PC-9 (cell line): ENCODE measurements at regions not wholly inside any gene's neighbourhood (a gene's known extent, or its start where the extent isn't known, plus 50 kb on each side); places are given as distances from the start of the nearest gene placed in this dataset.

Source experiments
- BruUV-seq: library from RNA; stranded (reverse); fragments of 400-500 nt; replicated peaks from 2 replicates; lab custom pipeline; 2021; lab: Mats Ljungman, UMichigan
- CTCF ChIA-PET: fragments of 300-600 bp; sonication (Branson Sonifier 250); formaldehyde crosslinking; loops from one replicate; lab custom pipeline; 2022; ENCODE audit warnings: antibody characterized with exemption; lab: Charles Lee
- POLR2A ChIA-PET: fragments of 300-600 bp; sonication (Branson Sonifier 250); formaldehyde crosslinking; loops from one replicate; lab custom pipeline; 2022; ENCODE audit warnings: antibody characterized with exemption; ENCODE audit not compliant: unreplicated experiment; lab: Charles Lee
- DNase-seq, 2 experiments: peaks; one replicate each; pipeline versions ENCODE4 v3.0.0 to v3.0.0-alpha.2; 2015 to 2022; ENCODE audit warnings: mixed read lengths in 1 of 2
- H2AFZ ChIP-seq: fragments of 200-600 bp; sonication (generic); 2 replicates; pipeline ENCODE4 v1.8.1; 2017; ENCODE audit warnings: antibody characterized with exemption
- H3F3A ChIP-seq: fragments of 200-600 bp; sonication (generic); 2 replicates; pipeline ENCODE4 v1.8.1; 2017; ENCODE audit warnings: antibody characterized with exemption, mild to moderate bottlenecking, low read depth; ENCODE audit not compliant: insufficient read depth
- H3K27ac ChIP-seq: fragments of 200-600 bp; sonication (generic); 2 replicates; pipeline ENCODE4 v1.6.1; 2016; ENCODE audit warnings: mixed run types
- H3K27me3 ChIP-seq: fragments of 200-600 bp; sonication (generic); 2 replicates; pipeline ENCODE4 v1.6.1; 2016; ENCODE audit warnings: low read depth, mixed run types; ENCODE audit not compliant: insufficient read depth
- H3K36me3 ChIP-seq: fragments of 200-600 bp; sonication (generic); 2 replicates; pipeline ENCODE4 v1.6.1; 2016; ENCODE audit warnings: low read depth, mixed run types
- H3K4me1 ChIP-seq: fragments of 200-600 bp; sonication (generic); replicated peaks from 2 replicates; pipeline ENCODE4 v1.6.1; 2016; ENCODE audit warnings: mixed run types; ENCODE audit not compliant: insufficient read depth
- H3K4me2 ChIP-seq: fragments of 200-600 bp; sonication (generic); 2 replicates; pipeline ENCODE4 v1.6.1; 2017; ENCODE audit warnings: mixed run types
- H3K4me3 ChIP-seq: fragments of 200-600 bp; sonication (generic); 2 replicates; pipeline ENCODE4 v1.6.1; 2016; ENCODE audit warnings: mixed run types
- H3K79me2 ChIP-seq: fragments of 200-600 bp; sonication (generic); 2 replicates; pipeline ENCODE4 v1.6.1; 2017; ENCODE audit warnings: low read depth, mixed run types
- H3K9me2 ChIP-seq: fragments of 200-600 bp; sonication (generic); 2 replicates; pipeline ENCODE4 v1.8.1; 2017; ENCODE audit warnings: mild to moderate bottlenecking; ENCODE audit not compliant: insufficient read depth
- H3K9me3 ChIP-seq: fragments of 200-600 bp; sonication (generic); 2 replicates; pipeline ENCODE4 v1.8.1; 2016; ENCODE audit warnings: low read depth; ENCODE audit not compliant: insufficient read depth
- H4K20me1 ChIP-seq: fragments of 200-600 bp; sonication (generic); 2 replicates; pipeline ENCODE4 v1.8.1; 2017; ENCODE audit not compliant: insufficient read depth
- EZH2 ChIP-seq: fragments of 200-600 bp; sonication (generic); IDR thresholded peaks from 2 replicates; pipeline ENCODE4 v1.8.0; 2017; ENCODE audit warnings: antibody characterized with exemption, low read depth
- intact Hi-C: fragments of 100-400 bp; cut with micrococcal nuclease; formaldehyde crosslinking; loops from one replicate; pipeline ENCODE4 v1.10.0; 2022; ENCODE audit not compliant: unreplicated experiment
- TF ChIP-seq, protein P1 (sequence below): fragments of 200-600 bp; sonication (generic); conservative IDR thresholded peaks from 2 replicates; pipeline ENCODE4 v1.6.1; 2017; ENCODE audit warnings: mixed run types, antibody characterized with exemption, mild to moderate bottlenecking, moderate library complexity

DNA sequence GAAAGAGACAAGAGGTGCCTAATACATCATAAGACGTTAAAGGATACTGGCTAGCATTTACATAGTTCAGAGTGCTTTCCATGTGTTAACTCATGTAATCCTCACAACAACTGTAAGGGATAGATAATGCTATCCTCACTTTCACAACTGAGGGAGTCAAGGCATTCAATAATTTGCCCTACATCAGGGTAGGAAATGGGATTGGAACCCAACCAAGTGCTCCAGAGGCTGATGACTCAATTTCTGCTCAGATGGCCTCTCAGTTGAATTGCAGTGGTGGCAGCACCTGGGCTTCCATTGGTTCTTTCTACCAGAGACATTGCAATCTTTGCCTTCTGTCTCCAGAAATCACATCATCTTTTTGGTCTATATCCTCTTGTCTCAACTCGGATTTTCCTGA lies 232.9 kb downstream of the ETS1 start:
- no peak overlapping the region for H2AFZ ChIP-seq

DNA sequence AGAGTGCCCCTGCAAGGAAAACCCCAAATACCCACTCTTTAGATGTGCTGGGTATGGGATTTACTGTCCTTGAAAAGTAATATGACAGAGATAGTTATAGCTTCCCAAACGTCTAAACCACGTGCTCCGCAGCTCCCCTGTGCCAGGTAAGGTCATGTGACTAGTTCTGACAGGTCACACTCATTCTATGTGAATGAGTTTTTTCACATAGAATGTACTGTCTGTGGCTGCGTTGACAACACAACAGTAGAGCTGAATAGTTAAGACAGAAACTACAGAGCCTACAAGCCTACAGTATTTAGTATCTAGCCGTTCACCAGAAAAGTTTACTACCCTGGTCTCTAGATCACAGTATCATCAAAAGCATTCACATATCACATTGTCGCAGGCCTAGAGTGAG lies 236.2 kb downstream of the ETS1 start:
- ChIA-PET CTCF (no interaction called here), POLR2A (no interaction called here)
- H3K79me2 ChIP-seq = no peaks in the 10 kb centered on the region
- no peaks in the 10 kb centered on the region for H3K9me2 ChIP-seq
- no peak overlapping the region for H3K4me3 ChIP-seq
- no peak overlapping the region for H3K4me2 ChIP-seq
- no peaks in the 10 kb centered on the region for H3F3A ChIP-seq
- BruUV-seq = no TSS peak
- no peaks in the 10 kb centered on the region for H3K4me1 ChIP-seq
- H3K36me3 ChIP-seq = no peaks in the 10 kb centered on the region
- intact Hi-C loops = no loop called here
- H3K9me3 ChIP-seq = no peaks in the 10 kb centered on the region; the same call in 1 of the 2 replicates
- no peak for TF ChIP-seq EZH2
- TF ChIP-seq, protein P1, sequence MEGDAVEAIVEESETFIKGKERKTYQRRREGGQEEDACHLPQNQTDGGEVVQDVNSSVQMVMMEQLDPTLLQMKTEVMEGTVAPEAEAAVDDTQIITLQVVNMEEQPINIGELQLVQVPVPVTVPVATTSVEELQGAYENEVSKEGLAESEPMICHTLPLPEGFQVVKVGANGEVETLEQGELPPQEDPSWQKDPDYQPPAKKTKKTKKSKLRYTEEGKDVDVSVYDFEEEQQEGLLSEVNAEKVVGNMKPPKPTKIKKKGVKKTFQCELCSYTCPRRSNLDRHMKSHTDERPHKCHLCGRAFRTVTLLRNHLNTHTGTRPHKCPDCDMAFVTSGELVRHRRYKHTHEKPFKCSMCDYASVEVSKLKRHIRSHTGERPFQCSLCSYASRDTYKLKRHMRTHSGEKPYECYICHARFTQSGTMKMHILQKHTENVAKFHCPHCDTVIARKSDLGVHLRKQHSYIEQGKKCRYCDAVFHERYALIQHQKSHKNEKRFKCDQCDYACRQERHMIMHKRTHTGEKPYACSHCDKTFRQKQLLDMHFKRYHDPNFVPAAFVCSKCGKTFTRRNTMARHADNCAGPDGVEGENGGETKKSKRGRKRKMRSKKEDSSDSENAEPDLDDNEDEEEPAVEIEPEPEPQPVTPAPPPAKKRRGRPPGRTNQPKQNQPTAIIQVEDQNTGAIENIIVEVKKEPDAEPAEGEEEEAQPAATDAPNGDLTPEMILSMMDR = no peak
- no peaks in the 10 kb centered on the region for H3K27me3 ChIP-seq
- no peaks in the 10 kb centered on the region for H4K20me1 ChIP-seq
- H3K27ac ChIP-seq = no peak overlapping the region
- no peak for DNase-seq
- H2AFZ ChIP-seq = no peak overlapping the region

More for the DNA sequence above, 232.9 kb downstream of the ETS1 start:
- intact Hi-C loops = no loop called here
- H3K27me3 ChIP-seq = no peaks in the 10 kb centered on the region
- ChIA-PET POLR2A (no interaction called here), CTCF (no interaction called here)
- no peaks in the 10 kb centered on the region for H3K79me2 ChIP-seq
- H3K36me3 ChIP-seq = no peaks in the 10 kb centered on the region
- no peak overlapping the region for H3K4me2 ChIP-seq
- no TSS peak for BruUV-seq
- no peak overlapping the region for H3K4me3 ChIP-seq
- H3F3A ChIP-seq = no peaks in the 10 kb centered on the region
- TF ChIP-seq, protein P1 = no peak
- H3K4me1 ChIP-seq = no peaks in the 10 kb centered on the region
- H3K9me2 ChIP-seq = no peaks in the 10 kb centered on the region
- no peak overlapping the region for H3K27ac ChIP-seq
- H4K20me1 ChIP-seq = no peaks in the 10 kb centered on the region
- H3K9me3 ChIP-seq = no peaks in the 10 kb centered on the region
- DNase-seq = no peak

DNA sequence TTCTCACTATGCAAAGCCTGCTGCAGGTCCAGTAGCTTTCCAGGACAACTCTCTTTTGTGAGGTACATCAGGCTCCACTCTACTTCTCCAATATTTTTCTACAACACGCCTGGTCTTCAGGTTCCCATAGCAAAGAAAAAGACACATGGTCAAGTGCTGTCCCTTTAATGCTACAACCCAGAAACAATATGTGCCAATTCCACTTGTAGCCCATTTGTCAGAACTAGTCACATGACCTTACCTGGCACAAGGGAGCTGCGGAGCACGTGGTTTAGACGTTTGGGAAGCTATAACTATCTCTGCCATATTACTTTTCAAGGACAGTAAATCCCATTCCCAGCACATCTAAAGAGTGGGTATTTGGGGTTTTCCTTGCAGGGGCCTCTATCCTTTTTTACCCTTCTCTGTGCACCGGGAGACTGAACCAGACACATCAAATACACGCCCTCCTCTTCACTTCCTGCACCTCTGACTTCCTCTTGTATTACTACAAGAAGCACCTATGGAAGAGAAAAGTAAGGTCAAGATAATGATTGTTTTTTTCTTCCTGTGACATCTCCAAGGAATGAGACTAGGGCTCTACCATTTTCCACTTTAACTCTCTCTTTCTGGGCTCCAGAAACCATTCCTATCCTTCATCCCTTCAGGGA lies 237.6 kb downstream of the ETS1 start:
- Histone ChIP-seq H3K4me3 (no peak overlapping the region), H3K9me2 (no peaks in the 10 kb centered on the region)

More for the DNA sequence above, 237.6 kb downstream of the ETS1 start:
- Histone ChIP-seq H3K79me2 (no peaks in the 10 kb centered on the region), H4K20me1 (no peaks in the 10 kb centered on the region), H2AFZ (no peak overlapping the region), H3K4me2 (no peak overlapping the region), H3K27ac (no peak overlapping the region), H3K36me3 (no peaks in the 10 kb centered on the region), H3K4me1 (no peaks in the 10 kb centered on the region), H3F3A (no peaks in the 10 kb centered on the region), H3K9me3 (no peaks in the 10 kb centered on the region; the same call in 1 of the 2 replicates), H3K27me3 (no peaks in the 10 kb centered on the region)
- DNase-seq = no peak
- CTCF ChIA-PET = no interaction called here
- POLR2A ChIA-PET = no interaction called here
- intact Hi-C loops = no loop called here
- TF ChIP-seq, protein P1 = no peak
- no peak for TF ChIP-seq EZH2
- no TSS peak for BruUV-seq
